HUDEP-2 (cell line): ENCODE measurements at regions not wholly inside any gene's neighbourhood (a gene's known extent, or its start where the extent isn't known, plus 50 kb on each side); places are given as distances from the start of the nearest gene placed in this dataset.

Experiments
- DNase-seq, 76 experiments: peaks; one replicate each; lab custom pipeline; 2025; ENCODE audit not compliant: unreplicated experiment in 76 of 76; lab: John Stamatoyannopoulos, UW

- no peak for DNase-seq
These were observed 805.9 kb downstream of the TLE1 start for GRCh38 chr9:80883426-80883825.

GRCh38 chr9:80881940-80882339 lies 807.4 kb downstream of the TLE1 start:
- DNase-seq: no peak

- no peak for DNase-seq
These were observed 808.0 kb downstream of the TLE1 start for GRCh38 chr9:80881320-80881719.

GRCh38 chr9:80878556-80878955 lies 810.8 kb downstream of the TLE1 start:
- DNase-seq: no peak

GRCh38 chr9:80875947-80876346 lies 813.4 kb downstream of the TLE1 start:
- DNase-seq: no peak

- no peak for DNase-seq
These were observed 815.1 kb downstream of the TLE1 start for GRCh38 chr9:80874276-80874675.

- DNase-seq: no peak
These were observed 815.5 kb downstream of the TLE1 start for GRCh38 chr9:80873861-80874260.

- DNase-seq: no peak
These were observed 817.8 kb downstream of the TLE1 start for GRCh38 chr9:80871596-80871995.

GRCh38 chr9:80867731-80868130 lies 821.6 kb downstream of the TLE1 start:
- no peak for DNase-seq

- no peak for DNase-seq
These were observed 822.6 kb downstream of the TLE1 start for GRCh38 chr9:80866576-80867227.

GRCh38 chr9:80866121-80866520 lies 823.2 kb downstream of the TLE1 start:
- DNase-seq: no peak

- no peak for DNase-seq
These were observed 846.3 kb downstream of the TLE1 start for GRCh38 chr9:80843028-80843427.

GRCh38 chr9:80842389-80842788 lies 847.0 kb downstream of the TLE1 start:
- DNase-seq: no peak

GRCh38 chr9:80841888-80842287 lies 847.5 kb downstream of the TLE1 start:
- DNase-seq: no peak

- DNase-seq: no peak
These were observed 849.3 kb downstream of the TLE1 start for GRCh38 chr9:80839821-80840675.

- DNase-seq: no peak
These were observed 853.3 kb downstream of the TLE1 start for GRCh38 chr9:80836013-80836412.

- DNase-seq: no peak
These were observed 857.6 kb downstream of the TLE1 start for GRCh38 chr9:80831751-80832150.

- no peak for DNase-seq
These were observed 877.7 kb downstream of the TLE1 start for GRCh38 chr9:80811656-80812055.

- DNase-seq: no peak
These were observed 878.3 kb downstream of the TLE1 start for GRCh38 chr9:80811003-80811402.

- DNase-seq: no peak
These were observed 882.7 kb downstream of the TLE1 start for GRCh38 chr9:80806671-80807070.

GRCh38 chr9:80804873-80805272 lies 884.5 kb downstream of the TLE1 start:
- DNase-seq: no peak
